CD4-positive, CD25-positive, alpha-beta regulatory T cell (primary cell): ENCODE measurements at regions not wholly inside any gene's neighbourhood (a gene's known extent, or its start where the extent isn't known, plus 50 kb on each side); places are given as distances from the start of the nearest gene placed in this dataset.

Experiments used
- ATAC-seq, 2 donors: fragments of 150-1000 bp; cut with Tn5 transposase; one replicate each; pipeline ENCODE4 v1.10.0; 2021; ENCODE audit warnings: low read depth in 2 of 2, moderate number of reproducible peaks in 2 of 2, moderate library complexity in 1 of 2
- DNase-seq, 3 donors: peaks; one replicate each; pipeline versions ENCODE4 v3.0.0 to v3.0.0-alpha.2; 2012 to 2022; ENCODE audit warnings: mixed read lengths in 1 of 3
- H3K27ac ChIP-seq: one replicate; pipeline ENCODE4 v1.7.0; 2013; ENCODE audit warnings: mild to moderate bottlenecking, low read length; ENCODE audit not compliant: insufficient read depth, poor library complexity, severe bottlenecking
- H3K27me3 ChIP-seq: one replicate; pipeline ENCODE4 v1.7.0; 2013; ENCODE audit warnings: low read length; ENCODE audit not compliant: control insufficient read depth, insufficient read depth
- H3K36me3 ChIP-seq: one replicate; pipeline ENCODE4 v1.7.0; 2013; ENCODE audit warnings: mild to moderate bottlenecking, low read length, moderate library complexity; ENCODE audit not compliant: control insufficient read depth, insufficient read depth
- H3K4me1 ChIP-seq: 2 replicates; pipeline ENCODE4 v1.7.0; 2013; ENCODE audit warnings: mild to moderate bottlenecking, low read length; ENCODE audit not compliant: insufficient read depth, control insufficient read depth, poor library complexity, severe bottlenecking
- H3K4me3 ChIP-seq: one replicate; pipeline ENCODE4 v1.7.0; 2013; ENCODE audit warnings: low read depth, mild to moderate bottlenecking, low read length, moderate library complexity
- H3K9me3 ChIP-seq, 2 experiments: 1 replicate in 1 of 2; 2 replicates in 1 of 2; pipeline ENCODE4 v1.7.0; 2013; ENCODE audit warnings: low read length in 2 of 2, mild to moderate bottlenecking in 1 of 2, moderate library complexity in 1 of 2; ENCODE audit not compliant: control insufficient read depth in 2 of 2
- H3K27ac Mint-ChIP-seq, 3 donors: one replicate each; pipeline ENCODE4 v1.8.0; 2020 to 2022; ENCODE audit warnings: mild to moderate bottlenecking in 3 of 3, mixed read lengths in 3 of 3, moderate library complexity in 2 of 3
- H3K27me3 Mint-ChIP-seq: one replicate; pipeline ENCODE4 v1.8.0; 2022; ENCODE audit warnings: mild to moderate bottlenecking, mixed read lengths
- H3K36me3 Mint-ChIP-seq: one replicate; pipeline ENCODE4 v1.8.0; 2020; ENCODE audit warnings: mixed read lengths
- H3K4me1 Mint-ChIP-seq, 4 donors: one replicate each; pipeline ENCODE4 v1.8.0; 2020 to 2022; ENCODE audit warnings: mixed read lengths in 4 of 4, mild to moderate bottlenecking in 1 of 4
- H3K4me3 Mint-ChIP-seq, 4 donors: one replicate each; pipeline ENCODE4 v1.8.0; 2020 to 2022; ENCODE audit warnings: mild to moderate bottlenecking in 4 of 4, mixed read lengths in 4 of 4, moderate library complexity in 3 of 4
- H3K9me3 Mint-ChIP-seq, 7 donors: one replicate each; pipeline ENCODE4 v1.8.0; 2020 to 2022; ENCODE audit warnings: mixed read lengths in 7 of 7, mild to moderate bottlenecking in 3 of 7, moderate library complexity in 2 of 7

DNA sequence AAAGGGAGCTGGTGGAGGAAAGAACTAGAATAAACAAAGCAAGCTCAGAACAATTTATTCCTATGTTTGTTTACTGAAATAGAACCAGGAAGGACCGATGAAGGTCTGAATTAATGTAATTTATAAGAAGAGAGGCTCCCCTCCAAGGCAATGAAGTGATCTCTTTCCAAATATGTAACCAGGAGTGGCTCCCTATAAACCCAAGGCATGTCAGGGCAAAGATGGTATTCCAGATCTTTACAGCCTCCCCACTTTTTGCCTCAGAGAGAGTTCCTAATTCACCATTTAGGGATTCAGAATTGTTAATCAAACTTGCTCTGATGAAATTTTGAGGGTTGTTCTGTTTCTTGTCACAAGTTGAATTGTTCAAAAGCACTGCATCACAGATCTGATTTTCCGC lies 88.8 kb downstream of the HDGFL1 start:
- no peak for DNase-seq
- Mint-ChIP-seq H3K36me3 (no peaks in the 10 kb centered on the region), H3K4me3 (no peak overlapping the region), H3K9me3 (peaks cover 0 to 9% (median 4%) of the 10 kb centered on the region in 7 donors), H3K27ac (no peak overlapping the region), H3K4me1 (no peaks in the 10 kb centered on the region), H3K27me3 (no peaks in the 10 kb centered on the region)
- Histone ChIP-seq H3K4me3 (no peak overlapping the region), H3K27ac (no peak overlapping the region), H3K4me1 (no peaks in the 10 kb centered on the region), H3K36me3 (no peaks in the 10 kb centered on the region), H3K27me3 (no peaks in the 10 kb centered on the region), H3K9me3 (no peaks in the 10 kb centered on the region)
- no peak for ATAC-seq

- Histone ChIP-seq H3K27me3 (no peaks in the 10 kb centered on the region), H3K27ac (no peak overlapping the region), H3K9me3 (no peaks in the 10 kb centered on the region), H3K4me1 (no peaks in the 10 kb centered on the region), H3K36me3 (no peaks in the 10 kb centered on the region), H3K4me3 (no peak overlapping the region)
- Mint-ChIP-seq H3K4me3 (no peak overlapping the region), H3K36me3 (no peaks in the 10 kb centered on the region), H3K27ac (no peak overlapping the region), H3K9me3 (peaks cover 0 to 9% (median 4%) of the 10 kb centered on the region in 7 donors), H3K4me1 (no peaks in the 10 kb centered on the region), H3K27me3 (no peaks in the 10 kb centered on the region)
- ATAC-seq (no peak), DNase-seq (no peak)
These were observed 89.6 kb downstream of the HDGFL1 start for GRCh38 chr6:22658934-22659333.

DNA sequence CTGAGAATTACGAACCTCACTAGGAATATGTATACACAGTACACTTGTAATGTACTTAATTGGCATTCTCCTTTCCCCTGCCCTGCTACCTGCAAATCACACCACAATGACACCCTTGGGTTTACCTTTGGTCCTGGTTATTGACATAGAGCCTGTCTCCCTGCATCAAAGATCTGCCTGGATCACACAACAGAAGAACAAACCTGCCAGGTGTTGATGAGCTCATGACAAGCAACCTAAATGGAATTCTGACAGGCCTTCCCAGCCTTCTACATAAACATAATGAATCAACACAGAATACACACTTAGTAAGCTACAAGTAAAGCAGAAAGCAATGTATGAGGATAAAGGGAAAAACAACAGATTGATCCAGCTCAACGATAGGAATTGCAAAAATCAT lies 95.6 kb downstream of the HDGFL1 start:
- Histone ChIP-seq H3K9me3 (no peaks in the 10 kb centered on the region), H3K27me3 (no peaks in the 10 kb centered on the region), H3K4me1 (no peaks in the 10 kb centered on the region), H3K4me3 (no peak overlapping the region), H3K27ac (no peak overlapping the region), H3K36me3 (no peaks in the 10 kb centered on the region)
- no peaks in the 10 kb centered on the region for H3K27me3 Mint-ChIP-seq
- no peak overlapping the region for H3K4me3 Mint-ChIP-seq
- H3K36me3 Mint-ChIP-seq = no peaks in the 10 kb centered on the region
- DNase-seq = no peak
- H3K4me1 Mint-ChIP-seq = no peaks in the 10 kb centered on the region
- H3K27ac Mint-ChIP-seq = no peak overlapping the region
- H3K9me3 Mint-ChIP-seq = peaks cover 1 to 9% (median 4%) of the 10 kb centered on the region in 7 donors
- no peak for ATAC-seq

GRCh38 chr6:22666021-22666420 lies 96.7 kb downstream of the HDGFL1 start:
- H3K36me3 Mint-ChIP-seq = no peaks in the 10 kb centered on the region
- no peak for ATAC-seq

DNA sequence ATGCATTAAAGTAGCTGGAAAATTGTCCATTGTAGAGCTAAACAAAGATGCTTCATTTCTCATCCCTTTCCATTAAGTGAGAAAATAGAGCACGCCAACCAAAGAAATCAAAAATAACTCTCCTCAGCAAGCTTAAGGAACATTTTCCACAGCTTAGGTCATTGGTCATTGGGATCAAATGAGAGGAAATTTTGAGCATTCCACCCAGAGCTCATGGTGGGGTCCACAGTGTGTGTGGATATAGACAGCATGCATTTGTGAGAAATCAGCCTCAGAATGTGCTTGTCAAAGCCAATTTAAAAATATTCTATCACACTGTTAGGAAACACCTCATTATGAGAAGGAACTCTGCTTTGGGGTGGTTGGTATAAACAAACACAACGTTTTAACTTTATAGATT lies 97.2 kb downstream of the HDGFL1 start:
- H3K4me1 ChIP-seq = no peaks in the 10 kb centered on the region
- Mint-ChIP-seq H3K9me3 (peaks cover 1 to 8% (median 3%) of the 10 kb centered on the region in 7 donors), H3K27me3 (no peaks in the 10 kb centered on the region), H3K36me3 (no peaks in the 10 kb centered on the region), H3K4me1 (no peaks in the 10 kb centered on the region), H3K27ac (no peak overlapping the region), H3K4me3 (no peak overlapping the region)
- H3K4me3 ChIP-seq = no peak overlapping the region
- H3K27me3 ChIP-seq = no peaks in the 10 kb centered on the region
- ATAC-seq = no peak
- H3K9me3 ChIP-seq = no peaks in the 10 kb centered on the region
- no peaks in the 10 kb centered on the region for H3K36me3 ChIP-seq
- no peak for DNase-seq
- no peak overlapping the region for H3K27ac ChIP-seq

More at GRCh38 chr6:22666021-22666420, 96.7 kb downstream of the HDGFL1 start:
- Mint-ChIP-seq H3K9me3 (peaks cover 1 to 9% (median 3%) of the 10 kb centered on the region in 7 donors), H3K4me1 (no peaks in the 10 kb centered on the region), H3K27ac (no peak overlapping the region), H3K27me3 (no peaks in the 10 kb centered on the region), H3K4me3 (no peak overlapping the region)
- Histone ChIP-seq H3K36me3 (no peaks in the 10 kb centered on the region), H3K27ac (no peak overlapping the region), H3K4me3 (no peak overlapping the region), H3K9me3 (no peaks in the 10 kb centered on the region), H3K4me1 (no peaks in the 10 kb centered on the region), H3K27me3 (no peaks in the 10 kb centered on the region)
- DNase-seq = no peak

GRCh38 chr6:22667855-22668254 lies 98.5 kb downstream of the HDGFL1 start:
- Histone ChIP-seq H3K9me3 (no peaks in the 10 kb centered on the region), H3K36me3 (no peaks in the 10 kb centered on the region), H3K27me3 (no peaks in the 10 kb centered on the region), H3K27ac (no peak overlapping the region), H3K4me3 (no peak overlapping the region), H3K4me1 (no peaks in the 10 kb centered on the region)
- no peaks in the 10 kb centered on the region for H3K36me3 Mint-ChIP-seq
- peaks cover 1 to 8% (median 3%) of the 10 kb centered on the region in 7 donors for H3K9me3 Mint-ChIP-seq
- no peak overlapping the region for H3K27ac Mint-ChIP-seq
- DNase-seq (no peak), ATAC-seq (no peak)
- no peaks in the 10 kb centered on the region for H3K4me1 Mint-ChIP-seq
- no peaks in the 10 kb centered on the region for H3K27me3 Mint-ChIP-seq
- H3K4me3 Mint-ChIP-seq = no peak overlapping the region

DNA sequence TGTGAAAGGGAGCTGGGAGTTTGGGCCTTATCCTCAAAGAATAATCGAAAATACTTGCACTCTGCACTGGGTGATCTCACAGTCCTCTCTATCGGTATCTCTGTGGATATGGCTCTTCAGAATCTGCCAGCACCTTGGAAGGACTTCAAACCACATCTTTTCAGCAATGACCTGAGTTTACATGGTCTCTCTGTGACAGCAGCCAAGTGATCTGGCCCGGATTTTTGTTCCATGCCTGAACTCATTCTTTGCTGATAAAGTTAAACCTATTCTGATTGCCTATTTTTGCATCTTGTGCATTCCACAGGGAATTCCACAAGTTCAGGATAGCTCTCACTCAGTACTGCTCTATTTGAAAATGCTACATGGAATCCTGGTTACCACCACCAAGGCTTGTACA lies 98.9 kb downstream of the HDGFL1 start:
- H3K4me3 Mint-ChIP-seq = no peak overlapping the region
- H3K27ac ChIP-seq = no peak overlapping the region
- no peak overlapping the region for H3K27ac Mint-ChIP-seq
- H3K27me3 ChIP-seq = no peaks in the 10 kb centered on the region
- no peaks in the 10 kb centered on the region for H3K4me1 Mint-ChIP-seq
- no peak for ATAC-seq
- DNase-seq = no peak
- H3K4me3 ChIP-seq = no peak overlapping the region
- no peaks in the 10 kb centered on the region for H3K36me3 ChIP-seq
- peaks cover 1 to 8% (median 3%) of the 10 kb centered on the region in 7 donors for H3K9me3 Mint-ChIP-seq
- H3K9me3 ChIP-seq = no peaks in the 10 kb centered on the region
- H3K36me3 Mint-ChIP-seq = no peaks in the 10 kb centered on the region
- H3K27me3 Mint-ChIP-seq = no peaks in the 10 kb centered on the region
- H3K4me1 ChIP-seq = no peaks in the 10 kb centered on the region

- Mint-ChIP-seq H3K9me3 (peaks cover 1 to 8% (median 3%) of the 10 kb centered on the region in 7 donors), H3K36me3 (no peaks in the 10 kb centered on the region), H3K4me3 (no peak overlapping the region), H3K27ac (no peak overlapping the region), H3K27me3 (no peaks in the 10 kb centered on the region), H3K4me1 (no peaks in the 10 kb centered on the region)
- H3K27ac ChIP-seq = no peak overlapping the region
- H3K27me3 ChIP-seq = no peaks in the 10 kb centered on the region
- H3K4me1 ChIP-seq = no peaks in the 10 kb centered on the region
- DNase-seq = no peak
- H3K36me3 ChIP-seq = no peaks in the 10 kb centered on the region
- ATAC-seq = no peak
- H3K9me3 ChIP-seq = no peaks in the 10 kb centered on the region
- no peak overlapping the region for H3K4me3 ChIP-seq
These were observed 99.4 kb downstream of the HDGFL1 start for GRCh38 chr6:22668717-22669116.
